ENCODE measurements at regions not wholly inside any gene's neighbourhood (a gene's known extent, or its start where the extent isn't known, plus 50 kb on each side); places are given as distances from the start of the nearest gene placed in this dataset.

- peaks cover 0 to 4% (median 1%) of the 10 kb centered on the region in 4 experiments; a peak in 3 of 7 replicates for H3K4me1 ChIP-seq (replicated peaks in 1 of 4; ENCODE audit: control insufficient read depth in 3 of 4, insufficient read depth in 4 of 4, low read length in 3 of 4)
- H2BK5ac ChIP-seq (ENCODE audit: low read depth, low read length): no peak overlapping the region
- no peak overlapping the region for H2AFZ ChIP-seq (ENCODE audit: low read length)
- no peak overlapping the region for H4K5ac ChIP-seq (ENCODE audit: insufficient read length, low read depth, low read length)
- H2BK120ac ChIP-seq (replicated peaks; ENCODE audit: low read depth, low read length): no peak overlapping the region
- no peak overlapping the region for H3K56ac ChIP-seq (replicated peaks; ENCODE audit: insufficient read length, low read depth, low read length)
- TF ChIP-seq GABPA (IDR thresholded peaks at IDR 0.05; ENCODE audit: borderline replicate concordance, insufficient read depth, low read length): no peak
- TF ChIP-seq, protein P1, sequence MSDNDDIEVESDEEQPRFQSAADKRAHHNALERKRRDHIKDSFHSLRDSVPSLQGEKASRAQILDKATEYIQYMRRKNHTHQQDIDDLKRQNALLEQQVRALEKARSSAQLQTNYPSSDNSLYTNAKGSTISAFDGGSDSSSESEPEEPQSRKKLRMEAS (IDR thresholded peaks at IDR 0.05): no peak
- no peak for TF ChIP-seq HDAC6 (IDR thresholded peaks at IDR 0.05; ENCODE audit: low read depth, low read length)
- no peak for TF ChIP-seq YY1 (IDR thresholded peaks at IDR 0.05; ENCODE audit: low read depth, low read length)
- no peak for TF ChIP-seq CTBP2 (IDR thresholded peaks at IDR 0.05; ENCODE audit: borderline replicate concordance, insufficient read depth, insufficient read length, low read length)
- TF ChIP-seq SP2 (IDR thresholded peaks at IDR 0.05; ENCODE audit: low read length): no peak
- TF ChIP-seq EZH2 (IDR thresholded peaks at IDR 0.05; ENCODE audit: low read depth, low read length, severe bottlenecking): no peak
- TF ChIP-seq MAFK (IDR thresholded peaks at IDR 0.05; ENCODE audit: low read depth, low read length): no peak
- no peak for TF ChIP-seq RFX5 (IDR thresholded peaks at IDR 0.05; ENCODE audit: borderline replicate concordance, low read depth, low read length)
- no peak for TF ChIP-seq ATF2 (IDR thresholded peaks at IDR 0.05; ENCODE audit: low read length)
- no peak overlapping the region for H3K18ac ChIP-seq (ENCODE audit: extremely low read depth, low read length)
- no peaks in the 10 kb centered on the region for H3K23me2 ChIP-seq (ENCODE audit: low read depth, low read length)
- no peak overlapping the region for H4K8ac ChIP-seq (ENCODE audit: extremely low read depth, insufficient read depth, low read length)
- H3K14ac ChIP-seq (ENCODE audit: insufficient read length): no peak overlapping the region
- H3K79me2 ChIP-seq (ENCODE audit: control insufficient read depth in 1 of 2, insufficient read depth in 2 of 2, low read length in 2 of 2): no peaks in the 10 kb centered on the region
- no peak overlapping the region for H2BK20ac ChIP-seq (ENCODE audit: low read length)
- no peak for DNase-seq (ENCODE audit: low read depth in 1 of 2, low spot score in 2 of 2)
- no peak overlapping the region for H3K23ac ChIP-seq (ENCODE audit: insufficient read length)
- no peak overlapping the region for H2BK15ac ChIP-seq (ENCODE audit: low read length)
- no peaks in the 10 kb centered on the region for H3K36me3 ChIP-seq (ENCODE audit: control insufficient read depth in 2 of 4, insufficient read depth in 4 of 4, low read length in 3 of 4)
- no peak overlapping the region for H3K9ac ChIP-seq (replicated peaks in 1 of 4; ENCODE audit: extremely low read depth in 1 of 4, low read depth in 3 of 4, low read length in 3 of 4)
- no peak overlapping the region for H4K91ac ChIP-seq (replicated peaks; ENCODE audit: insufficient read length, low read length)
- CTCF ChIA-PET (ENCODE audit: partially characterized antibody): no interaction called here
- POLR2A ChIA-PET (ENCODE audit: partially characterized antibody): no interaction called here
- no peak overlapping the region for H3K4ac ChIP-seq (replicated peaks; ENCODE audit: insufficient read length, low read depth, low read length)
- H4K20me1 ChIP-seq (replicated peaks in 1 of 2; ENCODE audit: control insufficient read depth in 1 of 2, insufficient read depth in 2 of 2, low read length in 2 of 2): no peaks in the 10 kb centered on the region
- no peak overlapping the region for H2AK5ac ChIP-seq (ENCODE audit: low read depth, low read length)
- H3K79me1 ChIP-seq (ENCODE audit: low read depth, low read length): no peaks in the 10 kb centered on the region
- no peaks in the 10 kb centered on the region for H3K9me3 ChIP-seq (ENCODE audit: insufficient read depth in 2 of 2, low read depth in 1 of 2, low read length in 1 of 2)
- H3K27ac ChIP-seq (ENCODE audit: low read depth, low read length): no peak overlapping the region
- no peak overlapping the region for H3K4me2 ChIP-seq (ENCODE audit: insufficient read depth in 1 of 2, low read depth in 2 of 2, low read length in 2 of 2)
- H2BK12ac ChIP-seq (ENCODE audit: low read depth, low read length): no peak overlapping the region
- H3K27me3 ChIP-seq (replicated peaks in 1 of 4; ENCODE audit: control insufficient read depth in 3 of 4, extremely low read depth in 1 of 4, insufficient read depth in 3 of 4, low read length in 3 of 4): no peaks in the 10 kb centered on the region
- FAIRE-seq: no peak
- no peak overlapping the region for H3K4me3 ChIP-seq (ENCODE audit: extremely low read depth in 1 of 4, insufficient read depth in 2 of 4, low read depth in 3 of 4, low read length in 4 of 4)
Observed at GRCh38 chr5:124114911-124115310, 602.9 kb downstream of the CSNK1G3 start.

Data from H1 (cell line).